Stomach smooth muscle (tissue), 2 donors: ENCODE measurements at regions not wholly inside any gene's neighbourhood (a gene's known extent, or its start where the extent isn't known, plus 50 kb on each side); places are given as distances from the start of the nearest gene placed in this dataset.
"Not testable (repeated sequence)": the region's sequence is repeated elsewhere in the genome, so short reads cannot be mapped to it uniquely, and the experiment has no call there.

ENCODE experiments used
- H3K27ac ChIP-seq: one replicate; pipeline ENCODE4 v1.7.0; 2013; ENCODE audit warnings: mild to moderate bottlenecking, low read length, inconsistent platforms
- H3K27me3 ChIP-seq, 2 donors: one replicate each; pipeline ENCODE4 v1.7.0; 2013; ENCODE audit warnings: low read length in 2 of 2; ENCODE audit not compliant: insufficient read depth in 2 of 2, control insufficient read depth in 1 of 2
- H3K36me3 ChIP-seq, 2 donors: one replicate each; pipeline ENCODE4 v1.7.0; 2013; ENCODE audit warnings: low read length in 2 of 2; ENCODE audit not compliant: control insufficient read depth in 2 of 2, insufficient read depth in 2 of 2
- H3K4me1 ChIP-seq: one replicate; pipeline ENCODE4 v1.7.0; 2013; ENCODE audit warnings: low read length; ENCODE audit not compliant: control insufficient read depth, insufficient read depth
- H3K4me3 ChIP-seq, 2 donors: one replicate each; pipeline ENCODE4 v1.7.0; 2013; ENCODE audit warnings: low read length in 2 of 2
- H3K9ac ChIP-seq, 2 donors: one replicate each; pipeline ENCODE4 v1.7.0; 2013; ENCODE audit warnings: low read length in 2 of 2, mild to moderate bottlenecking in 1 of 2
- H3K9me3 ChIP-seq, 2 donors: one replicate each; pipeline ENCODE4 v1.7.0; 2013; ENCODE audit warnings: low read length in 2 of 2; ENCODE audit not compliant: control insufficient read depth in 2 of 2
- donor health status: healthy.
- donor health status: Pancreatic carcinoma.

GRCh38 chr12:124679533-124680371 is 112.3 kb upstream of the NCOR2 start:
- H3K4me3 ChIP-seq: no peak overlapping the region
- no peaks in the 10 kb centered on the region for H3K9me3 ChIP-seq
- no peak overlapping the region for H3K27ac ChIP-seq
- peak overlapping the region in 1 of 2 donors; percentile 13 for H3K9ac ChIP-seq
- peaks cover 52% of the 10 kb centered on the region for H3K4me1 ChIP-seq
- no peaks in the 10 kb centered on the region for H3K27me3 ChIP-seq
- H3K36me3 ChIP-seq: no peaks in the 10 kb centered on the region

- Histone ChIP-seq H3K27me3 (no peaks in the 10 kb centered on the region), H3K4me1 (peaks cover 54% of the 10 kb centered on the region), H3K27ac (no peak overlapping the region), H3K4me3 (no peak overlapping the region), H3K9me3 (no peaks in the 10 kb centered on the region), H3K9ac (peak overlapping the region in 1 of 2 donors; percentile 13), H3K36me3 (no peaks in the 10 kb centered on the region)
Observed at GRCh38 chr12:124679047-124679446, 111.6 kb upstream of the NCOR2 start.

GRCh38 chr12:124678421-124678893 is 111.0 kb upstream of the NCOR2 start:
- Histone ChIP-seq H3K27ac (no peak overlapping the region), H3K9ac (no peak overlapping the region), H3K4me3 (no peak overlapping the region), H3K36me3 (no peaks in the 10 kb centered on the region), H3K27me3 (no peaks in the 10 kb centered on the region), H3K4me1 (peaks cover 54% of the 10 kb centered on the region), H3K9me3 (no peaks in the 10 kb centered on the region)

GRCh38 chr12:124677552-124678356 is 110.3 kb upstream of the NCOR2 start:
- Histone ChIP-seq H3K4me1 (peaks cover 53% of the 10 kb centered on the region), H3K27me3 (no peaks in the 10 kb centered on the region), H3K4me3 (no peak overlapping the region), H3K36me3 (no peaks in the 10 kb centered on the region), H3K9ac (no peak overlapping the region), H3K9me3 (no peaks in the 10 kb centered on the region), H3K27ac (no peak overlapping the region)

- Histone ChIP-seq H3K9ac (peak overlapping the region in 1 of 2 donors; percentile 50), H3K9me3 (no peaks in the 10 kb centered on the region), H3K36me3 (no peaks in the 10 kb centered on the region), H3K27ac (peak overlapping the region; percentile 79), H3K27me3 (no peaks in the 10 kb centered on the region), H3K4me1 (peaks cover 45% of the 10 kb centered on the region), H3K4me3 (peak overlapping the region; percentile 29 to 55)
Observed at GRCh38 chr12:124676714-124677462, 109.5 kb upstream of the NCOR2 start.

GRCh38 chr12:124675881-124676713 is 108.7 kb upstream of the NCOR2 start:
- Histone ChIP-seq H3K27me3 (no peaks in the 10 kb centered on the region), H3K36me3 (no peaks in the 10 kb centered on the region), H3K4me1 (peaks cover 39% of the 10 kb centered on the region), H3K9me3 (no peaks in the 10 kb centered on the region), H3K9ac (peak overlapping the region; percentile 42 to 50), H3K27ac (peak overlapping the region; percentile 79), H3K4me3 (peak overlapping the region; percentile 29 to 55)

GRCh38 chr12:124674937-124675336 is 107.5 kb upstream of the NCOR2 start:
- Histone ChIP-seq H3K36me3 (no peaks in the 10 kb centered on the region), H3K27me3 (no peaks in the 10 kb centered on the region), H3K9ac (no peak overlapping the region), H3K4me3 (no peak overlapping the region), H3K9me3 (peaks cover 0 to 3% of the 10 kb centered on the region in 2 donors), H3K27ac (peak overlapping the region; percentile 79), H3K4me1 (peaks cover 37% of the 10 kb centered on the region)

GRCh38 chr12:124673801-124674617 is 106.6 kb upstream of the NCOR2 start:
- H3K9me3 ChIP-seq: peaks cover 0 to 3% of the 10 kb centered on the region in 2 donors
- no peak overlapping the region for H3K9ac ChIP-seq
- no peaks in the 10 kb centered on the region for H3K36me3 ChIP-seq
- no peak overlapping the region for H3K4me3 ChIP-seq
- peak overlapping the region; percentile 11 for H3K27ac ChIP-seq
- no peaks in the 10 kb centered on the region for H3K27me3 ChIP-seq
- H3K4me1 ChIP-seq: peaks cover 28% of the 10 kb centered on the region

GRCh38 chr12:124669271-124669721 is 101.9 kb upstream of the NCOR2 start:
- not testable (repeated sequence) for H3K9me3 ChIP-seq, H3K9ac ChIP-seq, H3K27ac ChIP-seq, H3K4me1 ChIP-seq, H3K4me3 ChIP-seq, H3K27me3 ChIP-seq, H3K36me3 ChIP-seq
